ENCODE measurements at regions not wholly inside any gene's neighbourhood (a gene's known extent, or its start where the extent isn't known, plus 50 kb on each side); places are given as distances from the start of the nearest gene placed in this dataset.

GRCh38 chr11:13062115-13062514 lies 53.0 kb downstream of the RASSF10 start:
- no peak for DNase-seq

GRCh38 chr11:13064593-13064992 lies 55.5 kb downstream of the RASSF10 start:
- no peak for DNase-seq

- no peak for DNase-seq
These were observed 56.2 kb downstream of the RASSF10 start for GRCh38 chr11:13065200-13065787.

- no peak for DNase-seq
These were observed 59.1 kb downstream of the RASSF10 start for GRCh38 chr11:13068211-13068610.

- no peak for DNase-seq
These were observed 64.2 kb downstream of the RASSF10 start for GRCh38 chr11:13073119-13073981.

- no peak for DNase-seq
These were observed 65.8 kb downstream of the RASSF10 start for GRCh38 chr11:13074714-13075464.

GRCh38 chr11:13076961-13077360 lies 67.8 kb downstream of the RASSF10 start:
- no peak for DNase-seq

GRCh38 chr11:13080861-13081260 lies 71.7 kb downstream of the RASSF10 start:
- DNase-seq, result no peak

GRCh38 chr11:13082588-13082987 lies 73.5 kb downstream of the RASSF10 start:
- no peak for DNase-seq

GRCh38 chr11:13090228-13090708 lies 81.2 kb downstream of the RASSF10 start:
- no peak for DNase-seq

- DNase-seq, result no peak
These were observed 82.3 kb downstream of the RASSF10 start for GRCh38 chr11:13091373-13091772.

GRCh38 chr11:13091804-13092203 lies 82.7 kb downstream of the RASSF10 start:
- DNase-seq, result no peak

- no peak for DNase-seq
These were observed 86.0 kb downstream of the RASSF10 start for GRCh38 chr11:13094930-13095687.

GRCh38 chr11:13098063-13098462 lies 88.9 kb downstream of the RASSF10 start:
- DNase-seq, result no peak

GRCh38 chr11:13098616-13099289 lies 89.6 kb downstream of the RASSF10 start:
- DNase-seq, result no peak

GRCh38 chr11:13101644-13102512 lies 92.8 kb downstream of the RASSF10 start:
- DNase-seq, result no peak

- no peak for DNase-seq
These were observed 93.4 kb downstream of the RASSF10 start for GRCh38 chr11:13102513-13102840.

GRCh38 chr11:13102865-13103539 lies 93.9 kb downstream of the RASSF10 start:
- no peak for DNase-seq

GRCh38 chr11:13103962-13104554 lies 94.9 kb downstream of the RASSF10 start:
- no peak for DNase-seq

- no peak for DNase-seq
These were observed 95.6 kb downstream of the RASSF10 start for GRCh38 chr11:13104619-13105236.

Data from T-helper 9 cell (primary cell).